ENCODE measurements at regions not wholly inside any gene's neighbourhood (a gene's known extent, or its start where the extent isn't known, plus 50 kb on each side); places are given as distances from the start of the nearest gene placed in this dataset.

DNA sequence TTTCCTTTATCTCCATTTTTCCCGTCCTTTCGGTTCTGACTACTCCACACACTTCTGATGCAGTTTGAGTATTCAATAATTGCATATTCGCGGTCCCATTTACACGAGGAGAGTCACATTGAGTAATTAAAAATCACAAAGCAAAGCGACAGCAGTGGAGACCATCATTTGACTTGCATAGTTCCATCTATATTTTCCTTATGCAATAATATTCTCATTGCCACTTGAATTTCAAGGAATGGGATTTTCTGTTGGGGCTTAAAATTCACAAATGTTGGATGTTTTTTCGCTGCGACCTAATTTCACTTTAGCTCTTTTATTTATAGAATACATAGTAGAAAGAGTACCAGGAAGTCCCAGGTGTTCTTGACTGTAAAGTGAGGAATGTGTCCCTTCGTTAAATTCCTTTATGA lies 186.8 kb downstream of the ZEB2 start:
- no peaks in the 10 kb centered on the region for H3K9me3 Mint-ChIP-seq
- H3K4me1 Mint-ChIP-seq (ENCODE audit: low read depth): peaks cover 30% of the 10 kb centered on the region
- H3K27ac Mint-ChIP-seq: peak overlapping the region; percentile 81
- H3K36me3 Mint-ChIP-seq (ENCODE audit: low read depth): peaks cover 2% of the 10 kb centered on the region
- H3K27me3 Mint-ChIP-seq (ENCODE audit: low read depth): peaks cover 4% of the 10 kb centered on the region
- H3K4me3 Mint-ChIP-seq: peak overlapping the region; percentile 82

GRCh38 chr2:144332356-144333142 lies 187.4 kb downstream of the ZEB2 start:
- Mint-ChIP-seq H3K36me3 (ENCODE audit: low read depth) (peaks cover 3% of the 10 kb centered on the region), H3K4me1 (ENCODE audit: low read depth) (peaks cover 30% of the 10 kb centered on the region), H3K9me3 (no peaks in the 10 kb centered on the region)

DNA sequence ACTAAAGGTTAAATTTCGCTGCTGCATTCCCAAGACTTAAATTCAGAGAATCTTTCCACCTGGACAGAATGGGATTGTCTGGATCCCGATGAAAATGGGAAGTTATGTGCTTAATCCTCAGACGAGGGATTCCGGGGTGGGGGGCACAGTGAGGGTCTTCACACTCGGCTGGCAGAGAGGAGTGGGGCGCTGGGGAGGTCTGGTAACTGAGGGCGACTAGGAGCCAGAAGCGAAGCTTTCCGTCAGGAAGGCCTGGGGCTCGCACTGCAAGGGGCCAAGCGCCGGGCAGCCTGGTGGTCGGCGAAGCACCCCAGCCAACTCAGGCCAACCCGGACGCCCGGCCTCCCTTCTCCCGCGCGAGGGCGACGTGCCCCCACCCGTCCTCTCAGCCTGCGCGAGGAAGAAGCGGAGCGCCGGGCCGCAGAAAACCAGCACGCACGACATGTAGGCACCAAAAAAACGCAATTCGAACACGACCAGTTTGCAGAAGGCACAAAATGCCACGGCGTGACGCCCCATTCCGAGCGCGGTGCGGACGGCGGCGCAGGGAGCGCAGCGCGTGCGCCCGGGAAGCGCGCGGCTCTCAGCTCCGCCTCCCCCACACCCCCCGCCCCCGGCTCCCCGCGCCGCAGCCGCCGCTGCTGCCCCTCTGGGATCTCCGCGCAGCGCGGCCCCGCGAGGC lies 188.1 kb downstream of the ZEB2 start:
- peaks cover 4% of the 10 kb centered on the region for H3K27me3 Mint-ChIP-seq (ENCODE audit: low read depth)
- peaks cover 8% of the 10 kb centered on the region for H3K36me3 Mint-ChIP-seq (ENCODE audit: low read depth)
- no peaks in the 10 kb centered on the region for H3K9me3 Mint-ChIP-seq
- peak overlapping the region; percentile 89 for H3K4me3 Mint-ChIP-seq
- H3K27ac Mint-ChIP-seq: peak overlapping the region; percentile 93
- H3K4me1 Mint-ChIP-seq (ENCODE audit: low read depth): peaks cover 34% of the 10 kb centered on the region

More at GRCh38 chr2:144332356-144333142, 187.4 kb downstream of the ZEB2 start:
- Mint-ChIP-seq H3K4me3 (peak overlapping the region; percentile 82), H3K27me3 (ENCODE audit: low read depth) (peaks cover 4% of the 10 kb centered on the region), H3K27ac (peak overlapping the region; percentile 81)

- peaks cover 38% of the 10 kb centered on the region for H3K4me1 Mint-ChIP-seq (ENCODE audit: low read depth)
- peak overlapping the region; percentile 93 for H3K27ac Mint-ChIP-seq
- H3K27me3 Mint-ChIP-seq (ENCODE audit: low read depth): peaks cover 4% of the 10 kb centered on the region
- H3K36me3 Mint-ChIP-seq (ENCODE audit: low read depth): peaks cover 8% of the 10 kb centered on the region
- no peaks in the 10 kb centered on the region for H3K9me3 Mint-ChIP-seq
- H3K4me3 Mint-ChIP-seq: peak overlapping the region; percentile 89
These were observed 188.8 kb downstream of the ZEB2 start for GRCh38 chr2:144330951-144331673.

DNA sequence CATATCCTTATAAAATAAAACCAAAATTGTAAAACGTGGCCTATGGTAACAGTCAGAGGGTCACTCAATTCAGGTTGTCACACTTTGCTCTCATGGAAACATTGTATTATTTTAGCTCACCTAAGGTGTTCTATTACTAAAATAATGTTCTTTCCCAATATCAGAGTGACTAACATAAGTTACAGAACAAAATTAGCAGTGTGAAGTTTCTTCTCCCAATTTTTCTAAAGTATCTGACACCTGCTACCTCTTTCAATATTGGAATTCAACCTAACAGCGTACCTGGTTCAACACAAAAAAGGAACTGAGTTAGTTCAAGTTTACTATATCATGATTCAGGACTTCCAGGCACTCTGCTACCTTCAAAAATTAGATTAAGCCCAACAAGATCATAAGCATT lies 190.4 kb downstream of the ZEB2 start:
- H3K27me3 Mint-ChIP-seq (ENCODE audit: low read depth): peaks cover 4% of the 10 kb centered on the region
- H3K4me3 Mint-ChIP-seq: peak overlapping the region; percentile 0
- H3K9me3 Mint-ChIP-seq: no peaks in the 10 kb centered on the region
- peaks cover 51% of the 10 kb centered on the region for H3K4me1 Mint-ChIP-seq (ENCODE audit: low read depth)
- no peak overlapping the region for H3K27ac Mint-ChIP-seq
- peaks cover 8% of the 10 kb centered on the region for H3K36me3 Mint-ChIP-seq (ENCODE audit: low read depth)

GRCh38 chr2:144328938-144329337 lies 191.0 kb downstream of the ZEB2 start:
- Mint-ChIP-seq H3K36me3 (ENCODE audit: low read depth) (peaks cover 8% of the 10 kb centered on the region), H3K4me1 (ENCODE audit: low read depth) (peaks cover 57% of the 10 kb centered on the region), H3K27ac (no peak overlapping the region), H3K9me3 (no peaks in the 10 kb centered on the region), H3K4me3 (no peak overlapping the region), H3K27me3 (ENCODE audit: low read depth) (peaks cover 4% of the 10 kb centered on the region)

DNA sequence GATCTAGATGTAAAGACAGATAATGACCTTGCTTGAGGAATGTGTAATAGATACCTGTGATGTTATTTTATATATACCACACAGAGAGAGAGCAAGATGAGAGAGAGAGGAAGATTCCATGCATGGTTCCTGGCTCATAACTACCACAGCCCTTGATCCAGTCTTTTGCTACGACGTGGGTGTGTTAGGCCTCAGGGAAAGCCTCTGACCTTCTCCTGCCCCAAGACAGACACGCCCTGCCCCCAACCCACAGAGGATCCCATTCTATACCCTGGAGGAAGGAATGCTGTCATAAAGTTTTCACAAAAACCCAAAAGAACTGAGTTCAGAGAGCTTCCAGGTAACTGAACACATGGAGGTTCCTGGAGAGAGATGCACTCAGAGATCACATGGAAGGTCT lies 193.1 kb downstream of the ZEB2 start:
- H3K4me1 Mint-ChIP-seq (ENCODE audit: low read depth): peaks cover 60% of the 10 kb centered on the region
- peaks cover 10% of the 10 kb centered on the region for H3K36me3 Mint-ChIP-seq (ENCODE audit: low read depth)
- no peak overlapping the region for H3K27ac Mint-ChIP-seq

GRCh38 chr2:144325086-144325485 lies 194.8 kb downstream of the ZEB2 start:
- no peaks in the 10 kb centered on the region for H3K27me3 Mint-ChIP-seq (ENCODE audit: low read depth)
- peaks cover 10% of the 10 kb centered on the region for H3K36me3 Mint-ChIP-seq (ENCODE audit: low read depth)
- H3K9me3 Mint-ChIP-seq: no peaks in the 10 kb centered on the region
- peak overlapping the region; percentile 45 for H3K4me3 Mint-ChIP-seq
- peak overlapping the region; percentile 77 for H3K27ac Mint-ChIP-seq
- peaks cover 59% of the 10 kb centered on the region for H3K4me1 Mint-ChIP-seq (ENCODE audit: low read depth)

More for the DNA sequence above, 193.1 kb downstream of the ZEB2 start:
- H3K9me3 Mint-ChIP-seq: no peaks in the 10 kb centered on the region
- no peak overlapping the region for H3K4me3 Mint-ChIP-seq
- no peaks in the 10 kb centered on the region for H3K27me3 Mint-ChIP-seq (ENCODE audit: low read depth)

DNA sequence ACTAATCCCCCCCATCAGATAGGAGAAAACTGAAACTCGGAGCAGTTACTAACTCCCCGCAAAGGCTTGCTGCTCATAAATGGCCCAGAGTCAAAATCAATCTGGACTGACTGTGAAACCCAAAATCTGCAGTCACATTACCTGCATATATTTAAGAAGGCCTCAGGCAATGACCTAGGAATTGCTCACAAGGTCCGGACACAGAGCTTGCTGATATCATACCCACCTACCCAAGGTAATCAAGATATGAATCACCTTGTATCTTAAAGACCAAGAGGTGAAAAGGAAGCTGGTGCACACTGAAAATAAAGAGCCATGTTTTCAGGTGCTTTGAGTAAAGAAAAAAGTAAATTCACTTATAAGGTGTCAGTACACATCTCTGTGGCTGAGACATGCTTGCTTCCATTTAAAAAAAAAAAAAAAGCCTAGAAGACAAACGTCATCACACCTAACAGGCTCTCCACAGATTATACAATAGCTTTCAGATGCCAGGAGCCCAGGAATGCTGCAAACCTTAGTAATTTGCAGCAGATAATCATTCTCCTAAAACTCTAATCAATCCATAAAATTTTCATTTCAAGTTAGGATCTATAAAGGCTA lies 195.4 kb downstream of the ZEB2 start:
- Mint-ChIP-seq H3K27ac (peak overlapping the region; percentile 77), H3K9me3 (no peaks in the 10 kb centered on the region), H3K4me3 (peak overlapping the region; percentile 45), H3K36me3 (ENCODE audit: low read depth) (peaks cover 10% of the 10 kb centered on the region), H3K4me1 (ENCODE audit: low read depth) (peaks cover 54% of the 10 kb centered on the region), H3K27me3 (ENCODE audit: low read depth) (no peaks in the 10 kb centered on the region)

DNA sequence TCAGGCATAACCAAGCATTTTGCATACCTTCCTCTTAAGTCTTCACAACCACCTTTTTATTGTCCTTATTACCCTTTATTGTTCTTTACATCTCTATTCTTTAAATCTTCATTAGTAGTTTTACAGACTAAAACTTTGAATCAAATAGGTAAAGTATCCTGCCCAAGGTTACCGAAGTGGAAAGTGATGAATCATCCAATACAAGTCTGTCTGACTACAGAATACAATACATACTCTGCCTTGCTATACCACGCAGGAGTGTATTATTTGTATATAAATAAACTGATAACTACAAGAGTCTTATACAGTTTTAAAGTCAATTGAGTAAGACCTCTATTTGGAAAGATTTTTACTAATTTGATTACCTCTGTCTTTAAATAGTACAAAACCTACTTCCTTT lies 196.0 kb downstream of the ZEB2 start:
- H3K27ac Mint-ChIP-seq: peak overlapping the region; percentile 77
- H3K4me3 Mint-ChIP-seq: peak overlapping the region; percentile 45
- H3K36me3 Mint-ChIP-seq (ENCODE audit: low read depth): peaks cover 10% of the 10 kb centered on the region
- no peaks in the 10 kb centered on the region for H3K9me3 Mint-ChIP-seq
- H3K27me3 Mint-ChIP-seq (ENCODE audit: low read depth): no peaks in the 10 kb centered on the region
- H3K4me1 Mint-ChIP-seq (ENCODE audit: low read depth): peaks cover 53% of the 10 kb centered on the region

GRCh38 chr2:144322379-144322778 lies 197.5 kb downstream of the ZEB2 start:
- H3K4me1 Mint-ChIP-seq (ENCODE audit: low read depth): peaks cover 46% of the 10 kb centered on the region
- no peaks in the 10 kb centered on the region for H3K27me3 Mint-ChIP-seq (ENCODE audit: low read depth)
- no peaks in the 10 kb centered on the region for H3K9me3 Mint-ChIP-seq
- H3K27ac Mint-ChIP-seq: no peak overlapping the region
- H3K36me3 Mint-ChIP-seq (ENCODE audit: low read depth): peaks cover 11% of the 10 kb centered on the region
- H3K4me3 Mint-ChIP-seq: no peak overlapping the region

- Mint-ChIP-seq H3K4me1 (ENCODE audit: low read depth) (peaks cover 36% of the 10 kb centered on the region), H3K27me3 (ENCODE audit: low read depth) (no peaks in the 10 kb centered on the region), H3K4me3 (no peak overlapping the region), H3K27ac (peak overlapping the region; percentile 69), H3K36me3 (ENCODE audit: low read depth) (peaks cover 12% of the 10 kb centered on the region), H3K9me3 (peaks cover 3% of the 10 kb centered on the region)
These were observed 199.4 kb downstream of the ZEB2 start for GRCh38 chr2:144320491-144320890.

GRCh38 chr2:144317071-144317738 lies 202.7 kb downstream of the ZEB2 start:
- Mint-ChIP-seq H3K9me3 (peaks cover 20% of the 10 kb centered on the region), H3K4me1 (ENCODE audit: low read depth) (peaks cover 12% of the 10 kb centered on the region), H3K36me3 (ENCODE audit: low read depth) (peaks cover 26% of the 10 kb centered on the region), H3K4me3 (no peak overlapping the region), H3K27me3 (ENCODE audit: low read depth) (no peaks in the 10 kb centered on the region), H3K27ac (no peak overlapping the region)

Data from T-helper 1 cell treated with Interleukin-12 subunit alpha and Interleukin-12 subunit beta and Interleukin-4 antibody, amounts not matched to agents 30 μg/mL and 1 μg/mL, for 36 hours (primary cell).